GM12878 (cell line): ENCODE measurements at regions not wholly inside any gene's neighbourhood (a gene's known extent, or its start where the extent isn't known, plus 50 kb on each side); places are given as distances from the start of the nearest gene placed in this dataset.

Experiments
- ATAC-seq: fragments of 200-7000 bp; cut with Tn5 transposase; 3 replicates; pipeline ENCODE4 v1.9.1; 2020; ENCODE audit warnings: mild to moderate bottlenecking, moderate library complexity
- BruUV-seq: library from RNA; stranded (reverse); fragments of 400-500 nt; replicated peaks from 2 replicates; lab custom pipeline; 2021; lab: Mats Ljungman, UMichigan
- CTCF ChIA-PET: fragments of 300-600 bp; sonication (Branson Sonifier 250); formaldehyde crosslinking; extraction: SDS; loops from one replicate; lab custom pipeline; 2021; ENCODE audit warnings: inconsistent platforms; lab: Yijun Ruan, JAX
- POLR2A ChIA-PET: fragments of 350-600 bp; formaldehyde crosslinking; extraction: SDS; loops from one replicate; lab custom pipeline; 2021; ENCODE audit warnings: inconsistent platforms; lab: Charles Lee
- RAD21 ChIA-PET: fragments of 300-600 bp; sonication (Branson Sonifier 250); formaldehyde crosslinking; loops from one replicate; lab custom pipeline; 2023; ENCODE audit warnings: antibody characterized with exemption; ENCODE audit not compliant: unreplicated experiment; lab: Charles Lee
- SMC1A ChIA-PET: fragments of 300-600 bp; sonication (Branson Sonifier 250); formaldehyde crosslinking; loops from one replicate; lab custom pipeline; 2023; ENCODE audit not compliant: unreplicated experiment, uncharacterized antibody; lab: Charles Lee
- DNase-seq: peaks from one replicate; pipeline ENCODE4 v3.0.0-alpha.2; 2011; ENCODE audit warnings: low read depth, low spot score
- FAIRE-seq: peaks from 3 replicates; lab custom pipeline; 2011; peaks lifted over from hg19 to GRCh38; lab: Jason Lieb, UNC
- H2AFZ ChIP-seq: 2 replicates; pipeline ENCODE4 v1.6.0; 2011; ENCODE audit warnings: low read depth, low read length, control low read depth; ENCODE audit not compliant: control insufficient read depth
- H3K27ac ChIP-seq: 2 replicates; pipeline ENCODE4 v1.5.1; 2011; ENCODE audit warnings: control low read depth; ENCODE audit not compliant: control insufficient read depth, insufficient read depth
- H3K27me3 ChIP-seq, 2 experiments: replicated peaks in 1 of 2; 2 replicates each; pipeline versions ENCODE4 v1.6.0 to v1.6.1; 2011; ENCODE audit warnings: low read length in 1 of 2; ENCODE audit not compliant: control insufficient read depth in 2 of 2, insufficient read depth in 2 of 2
- H3K36me3 ChIP-seq, 2 experiments: 2 replicates each; pipeline ENCODE4 v1.5.1; 2011; ENCODE audit warnings: low read length in 1 of 2; ENCODE audit not compliant: control insufficient read depth in 2 of 2, insufficient read depth in 2 of 2
- H3K4me1 ChIP-seq: 2 replicates; pipeline ENCODE4 v1.6.1; 2011; ENCODE audit warnings: mild to moderate bottlenecking, low read length, moderate library complexity, mixed read lengths; ENCODE audit not compliant: control insufficient read depth, insufficient read depth
- H3K4me2 ChIP-seq: 2 replicates; pipeline ENCODE4 v1.6.0; 2011; ENCODE audit warnings: control low read depth; ENCODE audit not compliant: control insufficient read depth, insufficient read depth
- H3K4me3 ChIP-seq: fragments of 200-600 bp; sonication (generic); 2 replicates; pipeline ENCODE4 v1.5.1; 2016
- H3K79me2 ChIP-seq: 2 replicates; pipeline ENCODE4 v1.6.0; 2011; ENCODE audit warnings: low read length; ENCODE audit not compliant: control insufficient read depth, insufficient read depth
- H3K9ac ChIP-seq: 2 replicates; pipeline ENCODE4 v1.8.0; 2011; ENCODE audit warnings: low read length, control low read depth, mixed read lengths; ENCODE audit not compliant: control insufficient read depth, insufficient read depth
- H3K9me3 ChIP-seq: replicated peaks from 3 replicates; pipeline ENCODE4 v1.5.1; 2011; ENCODE audit warnings: mild to moderate bottlenecking, low read length; ENCODE audit not compliant: control insufficient read depth, insufficient read depth
- H4K20me1 ChIP-seq: 2 replicates; pipeline ENCODE4 v1.6.0; 2011; ENCODE audit not compliant: control insufficient read depth, insufficient read depth
- BRCA1 ChIP-seq: IDR thresholded peaks from 2 replicates; pipeline ENCODE4 v1.6.1; 2011; ENCODE audit warnings: low read depth, low read length, improper control_type of control experiment
- CTCF ChIP-seq, 3 experiments: IDR thresholded peaks in 2 of 3; conservative IDR thresholded peaks in 1 of 3; 2 replicates each; pipeline ENCODE4 v1.5.1; 2011; ENCODE audit warnings: low read depth in 3 of 3, low read length in 3 of 3, mild to moderate bottlenecking in 3 of 3, control low read depth in 2 of 3, moderate library complexity in 2 of 3, inconsistent platforms in 1 of 3, mixed read lengths in 1 of 3; ENCODE audit not compliant: control insufficient read depth in 2 of 3, insufficient read depth in 1 of 3; ENCODE audit errors: extremely low read depth in 1 of 3
- FOXK2 ChIP-seq: fragments of 450-650 bp; IDR thresholded peaks from 2 replicates; pipeline ENCODE4 v1.6.1; 2017; ENCODE audit warnings: mild to moderate bottlenecking, moderate library complexity
- KDM1A ChIP-seq: fragments of 200-600 bp; sonication (generic); IDR thresholded peaks from 2 replicates; pipeline ENCODE4 v1.6.1; 2016; ENCODE audit warnings: borderline replicate concordance
- MLLT1 ChIP-seq: fragments of 450-650 bp; IDR thresholded peaks from 2 replicates; pipeline ENCODE4 v1.6.1; 2016; ENCODE audit warnings: mild to moderate bottlenecking
- NFXL1 ChIP-seq: fragments of 450-650 bp; IDR thresholded peaks from 2 replicates; pipeline ENCODE4 v1.6.1; 2017; ENCODE audit warnings: antibody characterized with exemption, mild to moderate bottlenecking, borderline replicate concordance
- POLR2A ChIP-seq: IDR thresholded peaks from 2 replicates; pipeline ENCODE4 v1.6.1; 2011; ENCODE audit warnings: low read depth, mild to moderate bottlenecking, low read length
- RBBP5 ChIP-seq: fragments of 200-600 bp; sonication (generic); conservative IDR thresholded peaks from 2 replicates; pipeline ENCODE4 v1.6.1; 2016
- TCF7 ChIP-seq: IDR thresholded peaks from 2 replicates; pipeline ENCODE4 v1.6.1; 2014; ENCODE audit warnings: antibody characterized with exemption, borderline replicate concordance
- ZBED1 ChIP-seq: IDR thresholded peaks from 2 replicates; pipeline ENCODE4 v1.6.1; 2016; ENCODE audit warnings: borderline replicate concordance
- WGBS: methylation state at CpG from one replicate; pipeline ENCODE4 v1.1.6; 2016; ENCODE audit warnings: low lambda C conversion rate; ENCODE audit not compliant: insufficient replicate concordance, insufficient coverage; ENCODE audit errors: missing lambda C conversion rate; 5-methylcytosine and 5-hydroxymethylcytosine counted together
- in situ Hi-C: fragments of 300-500 bp; cut with MboI; formaldehyde crosslinking; loops from 9 replicates; pipeline ENCODE4 v1.14.3; 2018; ENCODE audit warnings: mixed read lengths
- intact Hi-C: fragments of 100-400 bp; cut with micrococcal nuclease; formaldehyde crosslinking; loops from one replicate; pipeline ENCODE4 v1.14.2; 2022; ENCODE audit not compliant: unreplicated experiment

- intact Hi-C loops: no loop called here
- no peak overlapping the region for H2AFZ ChIP-seq
- H3K79me2 ChIP-seq: no peaks in the 10 kb centered on the region
- no peak for FAIRE-seq
- no peak overlapping the region for H3K9ac ChIP-seq
- ChIA-PET CTCF (no interaction called here), POLR2A (interaction anchor here (0.6 kb wide), 1 partner anchor 973 kb away, joined by 3 read pairs; no protein-coding TSS in a partner anchor)
- H3K9me3 ChIP-seq: no peaks in the 10 kb centered on the region
- H3K4me1 ChIP-seq: no peaks in the 10 kb centered on the region
- TF ChIP-seq POLR2A: no peak
- no peak for TF ChIP-seq FOXK2
- no peak for TF ChIP-seq NFXL1
- no peak for TF ChIP-seq BRCA1
- TF ChIP-seq ZBED1: no peak
- no peak for TF ChIP-seq TCF7
- TF ChIP-seq KDM1A: no peak
- TF ChIP-seq CTCF (IDR thresholded peaks at IDR 0.05 in 2 of 3, conservative IDR thresholded peaks at IDR 0.05 in 1 of 3; ENCODE audit: control insufficient read depth in 2 of 3, extremely low read depth in 1 of 3, insufficient read depth in 1 of 3, low read depth in 3 of 3, low read length in 3 of 3): no peak
- no peak for TF ChIP-seq MLLT1
- TF ChIP-seq RBBP5: no peak
- TF ChIP-seq, all 136 proteins: peak for 0
- Histone ChIP-seq H3K36me3 (no peaks in the 10 kb centered on the region), H3K27ac (no peak overlapping the region), H4K20me1 (no peaks in the 10 kb centered on the region), H3K27me3 (no peaks in the 10 kb centered on the region; a peak in 1 of 4 replicates), H3K4me2 (no peak overlapping the region), H3K4me3 (no peak overlapping the region)
- ATAC-seq (no peak), DNase-seq (no peak)
- ChIA-PET SMC1A (no interaction called here), RAD21 (no interaction called here)
- in situ Hi-C loops: no loop called here
- 0% methylated on average over 7 of the region's 7 CpGs for WGBS
- no TSS peak for BruUV-seq
Measured at GRCh38 chr15:52879904-52880303, 89.8 kb upstream of the ONECUT1 start.
